B cell (primary cell): ENCODE measurements at regions not wholly inside any gene's neighbourhood (a gene's known extent, or its start where the extent isn't known, plus 50 kb on each side); places are given as distances from the start of the nearest gene placed in this dataset.

Source experiments
- ATAC-seq: fragments of 200-7000 bp; cut with Tn5 transposase; one replicate; pipeline ENCODE4 v1.10.0; 2021; ENCODE audit warnings: low read depth, mild to moderate bottlenecking, moderate number of reproducible peaks, moderate library complexity
- CTCF ChIA-PET: fragments of 350-600 bp; sonication (Branson Sonifier 250); formaldehyde crosslinking; loops from one replicate; lab custom pipeline; 2021; ENCODE audit warnings: antibody characterized with exemption, inconsistent platforms; lab: Charles Lee
- POLR2A ChIA-PET: fragments of 350-600 bp; sonication (Branson Sonifier 250); formaldehyde crosslinking; loops from one replicate; lab custom pipeline; 2021; ENCODE audit warnings: antibody characterized with exemption; lab: Charles Lee
- DNase-seq: peaks from one replicate; pipeline ENCODE4 v3.0.0; 2013
- H2AFZ ChIP-seq: 2 replicates; pipeline ENCODE4 v1.6.1; 2012; ENCODE audit warnings: mild to moderate bottlenecking, low read depth, low read length; ENCODE audit not compliant: insufficient read depth, poor library complexity, severe bottlenecking
- H3K27ac ChIP-seq, 2 donors: 1 replicate in 1 of 2; 2 replicates in 1 of 2; pipeline ENCODE4 v1.5.1; 2012 to 2013; ENCODE audit warnings: low read length in 2 of 2, mild to moderate bottlenecking in 2 of 2, moderate library complexity in 1 of 2
- H3K27me3 ChIP-seq, 4 experiments: fragments of 200-600 bp in 1 of 4; sonication (generic) in 1 of 4; replicated peaks in 1 of 4; 1 replicate in 2 of 4; 2 replicates in 2 of 4; pipeline versions ENCODE4 v1.6.1 to v1.7.0; 2013 to 2016; ENCODE audit warnings: low read length in 3 of 4, mild to moderate bottlenecking in 2 of 4, mixed read lengths in 1 of 4, moderate library complexity in 1 of 4; ENCODE audit not compliant: insufficient read depth in 4 of 4, control insufficient read depth in 3 of 4; ENCODE audit errors: control extremely low read depth in 1 of 4
- H3K36me3 ChIP-seq, 2 experiments: replicated peaks in 1 of 2; 1 replicate in 1 of 2; 2 replicates in 1 of 2; pipeline versions ENCODE4 v1.6.1 to v1.7.1; 2013; ENCODE audit warnings: low read length in 1 of 2; ENCODE audit not compliant: insufficient read depth in 2 of 2, control insufficient read depth in 1 of 2; ENCODE audit errors: control extremely low read depth in 1 of 2, extremely low read depth in 1 of 2
- H3K4me1 ChIP-seq, 2 donors: fragments of 200-600 bp in 1 of 2; sonication (generic) in 1 of 2; 1 replicate in 1 of 2; 2 replicates in 1 of 2; pipeline versions ENCODE4 v1.5.1 to v1.6.1; 2013 to 2017; ENCODE audit warnings: low read length in 2 of 2; ENCODE audit not compliant: control insufficient read depth in 2 of 2, insufficient read depth in 2 of 2
- H3K4me2 ChIP-seq: replicated peaks from 2 replicates; pipeline ENCODE3; 2012; ENCODE audit warnings: mild to moderate bottlenecking, low read depth, low read length; ENCODE audit not compliant: poor library complexity, severe bottlenecking
- H3K4me3 ChIP-seq, 5 experiments: fragments of 200-600 bp in 1 of 5; sonication (generic) in 1 of 5; 1 replicate in 3 of 5; 2 replicates in 2 of 5; pipeline versions ENCODE4 v1.5.1 to v1.7.0; 2011 to 2016; ENCODE audit warnings: low read length in 4 of 5, mild to moderate bottlenecking in 4 of 5, low read depth in 2 of 5, control low read depth in 1 of 5, moderate library complexity in 1 of 5; ENCODE audit not compliant: insufficient read depth in 1 of 5; ENCODE audit errors: control extremely low read depth in 1 of 5, extremely low read depth in 1 of 5
- H3K79me2 ChIP-seq: fragments of 200-600 bp; sonication (generic); one replicate; pipeline ENCODE4 v1.6.0; 2016; ENCODE audit warnings: low read length; ENCODE audit not compliant: control insufficient read depth, insufficient read depth
- H3K9ac ChIP-seq: fragments of 200-600 bp; sonication (generic); 2 replicates; pipeline ENCODE4 v1.6.1; 2017; ENCODE audit warnings: mild to moderate bottlenecking, low read length, moderate library complexity
- H3K9me3 ChIP-seq, 3 donors: one replicate each; pipeline versions ENCODE4 v1.6.1 to v1.7.1; 2013; ENCODE audit warnings: low read length in 2 of 3; ENCODE audit not compliant: control insufficient read depth in 2 of 3, insufficient read depth in 1 of 3; ENCODE audit errors: control extremely low read depth in 1 of 3
- H4K20me1 ChIP-seq: 2 replicates; pipeline ENCODE4 v1.6.0; 2012; ENCODE audit warnings: mild to moderate bottlenecking, low read length; ENCODE audit not compliant: insufficient read depth, control insufficient read depth, poor library complexity, severe bottlenecking
- H3K27ac Mint-ChIP-seq: one replicate; pipeline ENCODE4 v1.8.0; 2021; ENCODE audit warnings: mixed read lengths
- H3K27me3 Mint-ChIP-seq: one replicate; pipeline ENCODE4 v1.8.0; 2021; ENCODE audit warnings: mixed read lengths
- H3K4me1 Mint-ChIP-seq: one replicate; pipeline ENCODE4 v1.8.0; 2021; ENCODE audit warnings: mixed read lengths
- H3K4me3 Mint-ChIP-seq: one replicate; pipeline ENCODE4 v1.8.0; 2021; ENCODE audit warnings: mixed read lengths
- H3K9me3 Mint-ChIP-seq: one replicate; pipeline ENCODE4 v1.8.0; 2022; ENCODE audit warnings: mixed read lengths; ENCODE audit not compliant: insufficient read depth
- CTCF ChIP-seq: fragments of 200-600 bp; IDR thresholded peaks from one replicate; pipeline ENCODE4 v1.8.0; 2022; ENCODE audit warnings: antibody characterized with exemption, mild to moderate bottlenecking
- EZH2 ChIP-seq: IDR thresholded peaks from 2 replicates; pipeline ENCODE4 v1.6.1; 2012; ENCODE audit warnings: borderline replicate concordance, low read depth, mild to moderate bottlenecking, moderate library complexity, low read length; ENCODE audit not compliant: insufficient read depth, poor library complexity, severe bottlenecking
- WGBS: methylation state at CpG from one replicate; pipeline ENCODE4 v1.1.5; 2013; ENCODE audit warnings: missing lambda C conversion rate; ENCODE audit not compliant: insufficient coverage; 5-methylcytosine and 5-hydroxymethylcytosine counted together
- intact Hi-C: fragments of 100-400 bp; cut with micrococcal nuclease; formaldehyde crosslinking; loops from one replicate; pipeline ENCODE4 v1.10.0; 2022

- H3K9me3 ChIP-seq = no peaks in the 10 kb centered on the region
- CTCF ChIA-PET = no interaction called here
- POLR2A ChIA-PET = no interaction called here
- TF ChIP-seq CTCF = no peak
- no peak for TF ChIP-seq EZH2
- H3K27ac ChIP-seq = no peak overlapping the region
- no peak for ATAC-seq
- no peaks in the 10 kb centered on the region for H3K36me3 ChIP-seq
- H3K4me1 ChIP-seq = no peaks in the 10 kb centered on the region
- no peak for DNase-seq
- intact Hi-C loops = no loop called here
- no peaks in the 10 kb centered on the region for H3K27me3 ChIP-seq
- peaks cover 5% of the 10 kb centered on the region for H3K9me3 Mint-ChIP-seq
- H3K9ac ChIP-seq = no peak overlapping the region
- no peaks in the 10 kb centered on the region for H3K4me1 Mint-ChIP-seq
- no peaks in the 10 kb centered on the region for H3K79me2 ChIP-seq
- H3K27ac Mint-ChIP-seq = no peak overlapping the region
- H2AFZ ChIP-seq = no peak overlapping the region
- H3K27me3 Mint-ChIP-seq = no peaks in the 10 kb centered on the region
- no peak overlapping the region for H3K4me3 ChIP-seq
- no peak overlapping the region for H3K4me2 ChIP-seq
- no peaks in the 10 kb centered on the region for H4K20me1 ChIP-seq
- no peak overlapping the region for H3K4me3 Mint-ChIP-seq
- WGBS = no CpG with 5 or more reads among the region's 1 CpG
Measured at GRCh38 chr12:42978708-42979107, 389.2 kb upstream of the PRICKLE1 start.

- TF ChIP-seq EZH2 = no peak
- TF ChIP-seq CTCF = no peak
- Histone ChIP-seq H3K4me1 (no peaks in the 10 kb centered on the region), H4K20me1 (no peaks in the 10 kb centered on the region), H3K27me3 (no peaks in the 10 kb centered on the region), H3K4me2 (no peak overlapping the region), H3K4me3 (no peak overlapping the region), H3K27ac (no peak overlapping the region), H3K79me2 (no peaks in the 10 kb centered on the region), H2AFZ (no peak overlapping the region), H3K9me3 (no peaks in the 10 kb centered on the region), H3K36me3 (no peaks in the 10 kb centered on the region), H3K9ac (no peak overlapping the region)
- DNase-seq (no peak), ATAC-seq (no peak)
- Mint-ChIP-seq H3K9me3 (peaks cover 5% of the 10 kb centered on the region), H3K27me3 (no peaks in the 10 kb centered on the region), H3K4me3 (no peak overlapping the region), H3K4me1 (no peaks in the 10 kb centered on the region), H3K27ac (no peak overlapping the region)
- CTCF ChIA-PET = no interaction called here
- WGBS = no CpG with 5 or more reads among the region's 1 CpG
- intact Hi-C loops = no loop called here
- POLR2A ChIA-PET = no interaction called here
Measured at GRCh38 chr12:42977451-42978230, 388.1 kb upstream of the PRICKLE1 start.
